Keratinocyte (primary cell): ENCODE measurements at regions not wholly inside any gene's neighbourhood (a gene's known extent, or its start where the extent isn't known, plus 50 kb on each side); places are given as distances from the start of the nearest gene placed in this dataset.

Source experiments
- DNase-seq: peaks from one replicate; pipeline ENCODE4 v3.0.0-alpha.2; 2011; ENCODE audit warnings: low read depth, missing footprints, low spot score
- FAIRE-seq: peaks from 2 replicates; lab custom pipeline; 2011; peaks lifted over from hg19 to GRCh38; lab: Jason Lieb, UNC
- H2AFZ ChIP-seq: 2 replicates; pipeline ENCODE4 v1.6.0; 2012; ENCODE audit warnings: low read length, control low read depth, inconsistent platforms; ENCODE audit not compliant: control insufficient read depth
- H3K27ac ChIP-seq: 2 replicates; pipeline ENCODE4 v1.5.1; 2011; ENCODE audit warnings: low read length; ENCODE audit not compliant: control insufficient read depth, insufficient read depth
- H3K27me3 ChIP-seq: 3 replicates; pipeline ENCODE4 v1.6.0; 2011; ENCODE audit warnings: low read length; ENCODE audit not compliant: control insufficient read depth, insufficient read depth; ENCODE audit errors: extremely low read depth
- H3K36me3 ChIP-seq, 2 experiments: 2 replicates in 1 of 2; 3 replicates in 1 of 2; pipeline ENCODE4 v1.5.1; 2011; ENCODE audit warnings: low read length in 2 of 2, mild to moderate bottlenecking in 1 of 2; ENCODE audit not compliant: control insufficient read depth in 2 of 2, insufficient read depth in 2 of 2; ENCODE audit errors: extremely low read depth in 1 of 2
- H3K4me1 ChIP-seq: 3 replicates; pipeline ENCODE4 v1.5.1; 2011; ENCODE audit warnings: low read length; ENCODE audit not compliant: control insufficient read depth, insufficient read depth; ENCODE audit errors: extremely low read depth
- H3K4me2 ChIP-seq: 3 replicates; pipeline ENCODE4 v1.6.0; 2011; ENCODE audit warnings: low read depth, low read length; ENCODE audit not compliant: control insufficient read depth, insufficient read depth; ENCODE audit errors: extremely low read depth
- H3K4me3 ChIP-seq, 3 experiments: fragments of 200-600 bp in 1 of 3; sonication (generic) in 1 of 3; 2 replicates in 2 of 3; 3 replicates in 1 of 3; pipeline ENCODE4 v1.5.1; 2011 to 2016; ENCODE audit warnings: low read length in 3 of 3, mild to moderate bottlenecking in 3 of 3, control low read depth in 2 of 3, inconsistent platforms in 1 of 3, low read depth in 1 of 3, mixed read lengths in 1 of 3, mixed run types in 1 of 3, moderate library complexity in 1 of 3; ENCODE audit not compliant: control insufficient read depth in 2 of 3, insufficient read depth in 2 of 3; ENCODE audit errors: extremely low read depth in 1 of 3
- H3K79me2 ChIP-seq: 2 replicates; pipeline ENCODE4 v1.6.0; 2012; ENCODE audit warnings: low read length; ENCODE audit not compliant: control insufficient read depth, insufficient read depth
- H3K9ac ChIP-seq: 3 replicates; pipeline ENCODE4 v1.6.0; 2011; ENCODE audit warnings: low read length; ENCODE audit not compliant: control insufficient read depth, insufficient read depth; ENCODE audit errors: extremely low read depth
- H3K9me1 ChIP-seq: 3 replicates; pipeline ENCODE4 v1.6.0; 2011; ENCODE audit warnings: low read length; ENCODE audit not compliant: control insufficient read depth, insufficient read depth; ENCODE audit errors: extremely low read depth
- H3K9me3 ChIP-seq: 2 replicates; pipeline ENCODE4 v1.5.1; 2012; ENCODE audit warnings: low read depth, low read length; ENCODE audit not compliant: control insufficient read depth
- H4K20me1 ChIP-seq: 3 replicates; pipeline ENCODE4 v1.6.0; 2011; ENCODE audit warnings: low read length; ENCODE audit not compliant: control insufficient read depth, insufficient read depth; ENCODE audit errors: extremely low read depth
- CTCF ChIP-seq, 3 experiments: IDR thresholded peaks in 1 of 3; conservative IDR thresholded peaks in 1 of 3; optimal IDR thresholded peaks in 1 of 3; 2 replicates in 2 of 3; 3 replicates in 1 of 3; pipeline versions ENCODE3 to v1.5.1; 2011; ENCODE audit warnings: low read length in 3 of 3, mild to moderate bottlenecking in 3 of 3, moderate library complexity in 2 of 3, control low read depth in 1 of 3, inconsistent platforms in 1 of 3; ENCODE audit not compliant: insufficient read depth in 2 of 3; ENCODE audit errors: extremely low read depth in 1 of 3
- EZH2 ChIP-seq: IDR thresholded peaks from one replicate; pipeline ENCODE4 v1.6.1; 2012; ENCODE audit warnings: inconsistent platforms, mild to moderate bottlenecking, low read length, moderate library complexity
- dilution Hi-C: fragments of 300-500 bp; cut with MboI; formaldehyde crosslinking; loops from one replicate; pipeline ENCODE4 v1.7.0; 2020; ENCODE audit warnings: low sequenced_read_pairs; ENCODE audit not compliant: extremely low pct_ligation_motif_present

- Histone ChIP-seq H3K27ac (no peak overlapping the region), H3K9ac (no peak overlapping the region), H3K4me3 (no peak overlapping the region), H3K36me3 (no peaks in the 10 kb centered on the region), H3K4me2 (no peak overlapping the region), H3K79me2 (no peaks in the 10 kb centered on the region), H4K20me1 (no peaks in the 10 kb centered on the region), H3K27me3 (no peaks in the 10 kb centered on the region), H3K4me1 (no peaks in the 10 kb centered on the region), H2AFZ (no peak overlapping the region), H3K9me1 (no peaks in the 10 kb centered on the region), H3K9me3 (no peaks in the 10 kb centered on the region)
- TF ChIP-seq EZH2 (no peak), CTCF (optimal IDR thresholded peaks at IDR 0.05 in 1 of 3, IDR thresholded peaks at IDR 0.05 in 1 of 3, conservative IDR thresholded peaks at IDR 0.05 in 1 of 3; ENCODE audit: extremely low read depth in 1 of 3, insufficient read depth in 2 of 3, low read length in 3 of 3) (no peak)
- DNase-seq (no peak), FAIRE-seq (no peak)
- dilution Hi-C loops = no loop called here
Measured at GRCh38 chr5:52275639-52276038, 512.1 kb upstream of the ITGA1 start.

GRCh38 chr5:52277101-52277500 lies 510.6 kb upstream of the ITGA1 start:
- DNase-seq (no peak), FAIRE-seq (no peak)
- Histone ChIP-seq H2AFZ (no peak overlapping the region), H3K9me3 (no peaks in the 10 kb centered on the region), H3K27me3 (no peaks in the 10 kb centered on the region), H3K4me2 (no peak overlapping the region), H3K36me3 (no peaks in the 10 kb centered on the region), H3K4me1 (no peaks in the 10 kb centered on the region), H3K27ac (no peak overlapping the region), H4K20me1 (no peaks in the 10 kb centered on the region), H3K4me3 (no peak overlapping the region), H3K9ac (no peak overlapping the region), H3K79me2 (no peaks in the 10 kb centered on the region), H3K9me1 (no peaks in the 10 kb centered on the region)
- dilution Hi-C loops = no loop called here
- no peak for TF ChIP-seq EZH2
- TF ChIP-seq CTCF (optimal IDR thresholded peaks at IDR 0.05 in 1 of 3, IDR thresholded peaks at IDR 0.05 in 1 of 3, conservative IDR thresholded peaks at IDR 0.05 in 1 of 3; ENCODE audit: extremely low read depth in 1 of 3, insufficient read depth in 2 of 3, low read length in 3 of 3) = no peak
